ENCODE measurements at regions not wholly inside any gene's neighbourhood (a gene's known extent, or its start where the extent isn't known, plus 50 kb on each side); places are given as distances from the start of the nearest gene placed in this dataset.

DNA sequence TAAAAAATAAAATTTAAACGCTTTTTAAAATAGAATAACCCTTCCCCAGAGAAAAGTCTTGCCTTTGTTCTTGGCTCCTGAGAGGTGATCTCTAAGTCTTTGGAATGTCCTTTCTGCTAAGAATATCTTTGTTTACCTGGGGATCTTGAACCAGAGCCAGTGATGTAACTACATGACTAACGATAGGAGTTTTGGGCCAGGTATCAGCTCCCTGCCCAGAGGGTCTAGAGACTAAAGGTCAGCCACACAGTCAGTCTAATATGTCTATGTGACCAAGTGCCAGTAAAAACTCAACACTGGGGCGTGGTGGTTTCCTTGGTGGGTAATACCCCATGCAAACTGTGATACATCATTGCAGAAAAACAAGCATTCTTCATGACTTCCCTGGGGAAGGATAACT, 1351.9 kb upstream of the C9orf72 start:
- no peaks in the 10 kb centered on the region for H3K9me3 ChIP-seq
- no peak overlapping the region for H3K27ac ChIP-seq
- no peaks in the 10 kb centered on the region for H3K27me3 ChIP-seq (replicated peaks; ENCODE audit: insufficient read depth)
- TF ChIP-seq POLR2A (IDR thresholded peaks at IDR 0.05) (no peak), POLR2AphosphoS5 (IDR thresholded peaks at IDR 0.05) (no peak)
- TF ChIP-seq, protein P1, sequence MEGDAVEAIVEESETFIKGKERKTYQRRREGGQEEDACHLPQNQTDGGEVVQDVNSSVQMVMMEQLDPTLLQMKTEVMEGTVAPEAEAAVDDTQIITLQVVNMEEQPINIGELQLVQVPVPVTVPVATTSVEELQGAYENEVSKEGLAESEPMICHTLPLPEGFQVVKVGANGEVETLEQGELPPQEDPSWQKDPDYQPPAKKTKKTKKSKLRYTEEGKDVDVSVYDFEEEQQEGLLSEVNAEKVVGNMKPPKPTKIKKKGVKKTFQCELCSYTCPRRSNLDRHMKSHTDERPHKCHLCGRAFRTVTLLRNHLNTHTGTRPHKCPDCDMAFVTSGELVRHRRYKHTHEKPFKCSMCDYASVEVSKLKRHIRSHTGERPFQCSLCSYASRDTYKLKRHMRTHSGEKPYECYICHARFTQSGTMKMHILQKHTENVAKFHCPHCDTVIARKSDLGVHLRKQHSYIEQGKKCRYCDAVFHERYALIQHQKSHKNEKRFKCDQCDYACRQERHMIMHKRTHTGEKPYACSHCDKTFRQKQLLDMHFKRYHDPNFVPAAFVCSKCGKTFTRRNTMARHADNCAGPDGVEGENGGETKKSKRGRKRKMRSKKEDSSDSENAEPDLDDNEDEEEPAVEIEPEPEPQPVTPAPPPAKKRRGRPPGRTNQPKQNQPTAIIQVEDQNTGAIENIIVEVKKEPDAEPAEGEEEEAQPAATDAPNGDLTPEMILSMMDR (IDR thresholded peaks at IDR 0.05): no peak
- no peaks in the 10 kb centered on the region for H3K36me3 ChIP-seq
- H3K4me1 ChIP-seq (replicated peaks): no peaks in the 10 kb centered on the region
- no peak overlapping the region for H3K4me3 ChIP-seq
- no peak for DNase-seq (ENCODE audit: low spot score)
- intact Hi-C loops (cut with DNase I): no loop called here
- 67% methylated on average over 3 of the region's 3 CpGs for WGBS

DNA sequence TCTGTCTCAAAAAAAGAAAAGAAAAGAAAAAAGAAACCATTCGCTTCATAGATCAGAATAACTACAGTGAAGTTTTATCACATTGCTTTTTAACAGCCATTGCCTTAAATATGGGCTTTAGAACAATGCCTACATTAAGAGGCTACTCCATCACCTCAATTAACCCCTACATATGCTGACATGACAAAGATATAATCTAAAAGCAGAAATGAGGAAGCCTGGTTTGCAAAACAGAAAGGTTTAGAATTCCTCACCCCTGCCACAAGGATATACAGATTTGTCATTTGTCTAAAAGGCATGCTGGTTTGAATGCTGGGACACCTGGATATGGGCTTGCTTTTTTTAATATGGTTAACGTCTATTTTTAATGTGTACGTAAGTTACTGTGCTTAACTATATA, 1353.0 kb upstream of the C9orf72 start:
- 85% methylated on average over 3 of the region's 3 CpGs for WGBS
- TF ChIP-seq, protein P1 (IDR thresholded peaks at IDR 0.05): no peak
- TF ChIP-seq POLR2AphosphoS5 (IDR thresholded peaks at IDR 0.05) (no peak), POLR2A (IDR thresholded peaks at IDR 0.05) (no peak)
- H3K27ac ChIP-seq: no peak overlapping the region
- H3K27me3 ChIP-seq (replicated peaks; ENCODE audit: insufficient read depth): no peaks in the 10 kb centered on the region
- intact Hi-C loops (cut with DNase I): no loop called here
- H3K4me1 ChIP-seq (replicated peaks): no peaks in the 10 kb centered on the region
- H3K4me3 ChIP-seq: no peak overlapping the region
- no peaks in the 10 kb centered on the region for H3K9me3 ChIP-seq
- no peaks in the 10 kb centered on the region for H3K36me3 ChIP-seq
- DNase-seq (ENCODE audit: low spot score): no peak

DNA sequence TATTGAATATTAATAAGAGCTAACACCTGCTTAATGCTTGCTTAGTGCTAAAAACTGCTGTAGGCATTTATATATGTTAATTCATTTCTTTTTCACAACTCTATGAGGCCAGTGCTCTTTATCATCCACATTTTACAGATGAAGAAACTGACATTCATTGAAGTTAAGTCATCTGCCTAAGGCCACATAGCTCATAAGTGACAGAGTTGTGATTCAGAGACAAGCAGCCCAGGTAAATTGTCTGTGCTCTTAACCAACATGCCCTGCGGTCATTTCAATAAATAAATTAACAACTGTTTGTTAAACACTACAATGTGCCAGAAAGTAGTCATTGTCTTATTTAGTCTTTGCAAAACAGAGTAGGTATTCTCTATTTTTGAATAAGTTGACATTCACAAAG, 1354.4 kb upstream of the C9orf72 start:
- Histone ChIP-seq H3K4me1 (replicated peaks) (no peaks in the 10 kb centered on the region), H3K36me3 (no peaks in the 10 kb centered on the region), H3K27ac (no peak overlapping the region), H3K9me3 (no peaks in the 10 kb centered on the region), H3K27me3 (replicated peaks; ENCODE audit: insufficient read depth) (no peaks in the 10 kb centered on the region), H3K4me3 (no peak overlapping the region)
- 54% methylated on average over 1 of the region's 1 CpG for WGBS
- DNase-seq (ENCODE audit: low spot score): no peak
- intact Hi-C loops (cut with DNase I): no loop called here
- TF ChIP-seq, protein P1 (IDR thresholded peaks at IDR 0.05): no peak
- TF ChIP-seq POLR2A (IDR thresholded peaks at IDR 0.05) (no peak), POLR2AphosphoS5 (IDR thresholded peaks at IDR 0.05) (no peak)

DNA sequence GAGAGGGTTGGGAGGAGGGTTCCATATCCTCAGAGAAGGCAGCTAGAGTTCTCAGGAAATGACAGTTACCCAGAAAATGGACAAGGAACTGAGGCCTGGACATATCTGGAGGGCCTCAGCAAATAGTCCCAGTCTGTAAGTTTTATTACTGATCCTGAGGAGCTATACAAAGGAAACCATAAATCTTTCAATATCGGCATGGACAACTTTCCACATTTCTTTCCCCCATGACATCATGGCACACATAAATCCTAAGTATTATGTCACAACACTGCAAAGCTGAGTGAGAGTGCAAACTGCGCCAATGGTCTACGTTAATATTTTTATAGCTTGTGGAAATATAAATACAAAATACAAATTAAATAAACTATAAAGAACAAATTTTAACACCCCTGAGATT, 1356.2 kb upstream of the C9orf72 start:
- Histone ChIP-seq H3K4me3 (no peak overlapping the region), H3K4me1 (replicated peaks) (no peaks in the 10 kb centered on the region), H3K27ac (no peak overlapping the region), H3K9me3 (no peaks in the 10 kb centered on the region), H3K36me3 (no peaks in the 10 kb centered on the region), H3K27me3 (replicated peaks; ENCODE audit: insufficient read depth) (no peaks in the 10 kb centered on the region)
- WGBS: 37% methylated on average over 3 of the region's 3 CpGs
- intact Hi-C loops (cut with DNase I): no loop called here
- no peak for DNase-seq (ENCODE audit: low spot score)
- TF ChIP-seq, protein P1 (IDR thresholded peaks at IDR 0.05): no peak
- no peak for TF ChIP-seq POLR2A (IDR thresholded peaks at IDR 0.05)
- TF ChIP-seq POLR2AphosphoS5 (IDR thresholded peaks at IDR 0.05): no peak

DNA sequence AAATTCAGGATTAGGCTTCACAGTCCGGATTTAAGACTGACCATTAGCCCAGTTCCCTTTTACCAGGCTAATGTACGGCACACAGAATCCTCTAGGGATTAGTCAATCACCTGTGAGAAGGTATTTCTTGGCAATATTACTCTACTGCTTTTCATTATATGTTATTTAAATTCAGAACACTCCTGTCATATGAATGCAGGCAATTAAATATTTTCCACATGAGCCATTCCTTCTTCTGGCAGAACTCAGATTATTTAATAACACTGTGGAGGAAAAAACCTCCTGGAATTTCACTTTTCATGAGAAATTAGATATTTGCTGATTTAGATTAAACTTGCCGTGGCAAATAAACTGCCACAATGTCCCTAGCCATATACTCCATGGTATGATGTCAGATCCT, 1357.5 kb upstream of the C9orf72 start:
- Histone ChIP-seq H3K27me3 (replicated peaks; ENCODE audit: insufficient read depth) (no peaks in the 10 kb centered on the region), H3K4me1 (replicated peaks) (no peaks in the 10 kb centered on the region), H3K27ac (no peak overlapping the region), H3K4me3 (no peak overlapping the region), H3K36me3 (no peaks in the 10 kb centered on the region), H3K9me3 (no peaks in the 10 kb centered on the region)
- no peak for DNase-seq (ENCODE audit: low spot score)
- TF ChIP-seq, protein P1 (IDR thresholded peaks at IDR 0.05): no peak
- no peak for TF ChIP-seq POLR2A (IDR thresholded peaks at IDR 0.05)
- TF ChIP-seq POLR2AphosphoS5 (IDR thresholded peaks at IDR 0.05): no peak
- intact Hi-C loops (cut with DNase I): no loop called here
- WGBS: 92% methylated on average over 3 of the region's 3 CpGs

Measured in prostate gland (tissue), 2 donors.